Endothelial cell of umbilical vein (primary cell): ENCODE measurements at regions not wholly inside any gene's neighbourhood (a gene's known extent, or its start where the extent isn't known, plus 50 kb on each side); places are given as distances from the start of the nearest gene placed in this dataset.
"Not testable (repeated sequence)": the region's sequence is repeated elsewhere in the genome, so short reads cannot be mapped to it uniquely, and the experiment has no call there.

Experiments
- BruUV-seq: library from RNA; stranded (reverse); fragments of 400-500 nt; replicated peaks from 2 replicates; lab custom pipeline; 2021; lab: Mats Ljungman, UMichigan
- CTCF ChIA-PET: fragments of 300-600, 350-600 bp; sonication (Branson Sonifier 250); formaldehyde crosslinking; loops from one replicate; lab custom pipeline; 2021; ENCODE audit warnings: antibody characterized with exemption, inconsistent platforms; lab: Charles Lee
- POLR2A ChIA-PET: fragments of 300-600, 350-600 bp; sonication (Branson Sonifier 250); formaldehyde crosslinking; loops from one replicate; lab custom pipeline; 2021; ENCODE audit warnings: antibody characterized with exemption, inconsistent platforms; lab: Charles Lee
- DNase-seq: peaks from one replicate; pipeline ENCODE4 v3.0.0-alpha.2; 2011; ENCODE audit warnings: low read depth, low spot score
- FAIRE-seq: peaks from 2 replicates; lab custom pipeline; 2011; peaks lifted over from hg19 to GRCh38; lab: Jason Lieb, UNC
- H2AFZ ChIP-seq: 2 replicates; pipeline ENCODE4 v1.6.0; 2012; ENCODE audit warnings: low read depth, low read length, control low read depth, inconsistent platforms
- H3K27ac ChIP-seq: 2 replicates; pipeline ENCODE4 v1.5.1; 2011; ENCODE audit warnings: low read depth, mild to moderate bottlenecking, control low read depth, low read length, moderate library complexity; ENCODE audit not compliant: insufficient read depth
- H3K27me3 ChIP-seq, 2 experiments: 2 replicates each; pipeline versions ENCODE4 v1.6.0 to v1.6.1; 2011; ENCODE audit warnings: low read length in 2 of 2, mixed read lengths in 1 of 2; ENCODE audit not compliant: control insufficient read depth in 2 of 2, insufficient read depth in 2 of 2
- H3K36me3 ChIP-seq, 2 experiments: 2 replicates in 1 of 2; 3 replicates in 1 of 2; pipeline ENCODE4 v1.5.1; 2011; ENCODE audit warnings: low read length in 2 of 2, mild to moderate bottlenecking in 1 of 2, moderate library complexity in 1 of 2; ENCODE audit not compliant: control insufficient read depth in 2 of 2, insufficient read depth in 2 of 2; ENCODE audit errors: extremely low read depth in 1 of 2
- H3K4me1 ChIP-seq: 3 replicates; pipeline ENCODE4 v1.5.1; 2011; ENCODE audit warnings: mild to moderate bottlenecking, low read length; ENCODE audit not compliant: control insufficient read depth, insufficient read depth; ENCODE audit errors: extremely low read depth
- H3K4me2 ChIP-seq: 2 replicates; pipeline ENCODE4 v1.6.1; 2011; ENCODE audit warnings: low read length, control low read depth, mixed read lengths; ENCODE audit not compliant: insufficient read depth
- H3K4me3 ChIP-seq, 3 experiments: fragments of 200-600 bp in 1 of 3; sonication (generic), shearing (Covaris generic) in 1 of 3; replicated peaks in 1 of 3; 2 replicates each; pipeline ENCODE4 v1.5.1; 2011 to 2016; ENCODE audit warnings: control low read depth in 3 of 3, low read length in 3 of 3, mild to moderate bottlenecking in 2 of 3, inconsistent platforms in 1 of 3, low read depth in 1 of 3, moderate library complexity in 1 of 3; ENCODE audit not compliant: insufficient read depth in 1 of 3
- H3K79me2 ChIP-seq: 2 replicates; pipeline ENCODE4 v1.6.0; 2012; ENCODE audit warnings: low read length, inconsistent platforms; ENCODE audit not compliant: control insufficient read depth, insufficient read depth
- H3K9ac ChIP-seq: replicated peaks from 2 replicates; pipeline ENCODE3; 2011; ENCODE audit warnings: low read length, control low read depth; ENCODE audit not compliant: insufficient read depth; ENCODE audit errors: extremely low read depth
- H3K9me1 ChIP-seq: replicated peaks from 3 replicates; pipeline ENCODE4 v1.6.0; 2011; ENCODE audit warnings: mild to moderate bottlenecking, low read length; ENCODE audit not compliant: control insufficient read depth, insufficient read depth; ENCODE audit errors: extremely low read depth
- H3K9me3 ChIP-seq: replicated peaks from 2 replicates; pipeline ENCODE4 v1.5.1; 2012; ENCODE audit warnings: low read length, inconsistent platforms; ENCODE audit not compliant: control insufficient read depth, insufficient read depth
- H4K20me1 ChIP-seq: replicated peaks from 2 replicates; pipeline ENCODE3; 2011; ENCODE audit warnings: mild to moderate bottlenecking, low read length; ENCODE audit not compliant: control insufficient read depth, insufficient read depth; ENCODE audit errors: extremely low read depth
- CTCF ChIP-seq, 2 donors: IDR thresholded peaks; 1 replicate in 1 of 2; 2 replicates in 1 of 2; pipeline ENCODE4 v1.5.1; 2011; ENCODE audit warnings: low read length in 2 of 2, mild to moderate bottlenecking in 2 of 2, moderate library complexity in 2 of 2, control low read depth in 1 of 2, inconsistent platforms in 1 of 2, low read depth in 1 of 2; ENCODE audit not compliant: insufficient read depth in 1 of 2; ENCODE audit errors: extremely low read depth in 1 of 2
- EZH2 ChIP-seq: IDR thresholded peaks from 2 replicates; pipeline ENCODE4 v1.6.1; 2012; ENCODE audit warnings: borderline replicate concordance, low read depth, mild to moderate bottlenecking, moderate library complexity, low read length, inconsistent platforms; ENCODE audit not compliant: severe bottlenecking
- FOS ChIP-seq: IDR thresholded peaks from 2 replicates; pipeline ENCODE4 v1.6.1; 2011; ENCODE audit warnings: mild to moderate bottlenecking, low read length, moderate library complexity, borderline replicate concordance; ENCODE audit not compliant: insufficient read depth
- GATA2 ChIP-seq: IDR thresholded peaks from 2 replicates; pipeline ENCODE4 v1.7.0; 2011; ENCODE audit warnings: low read depth, mild to moderate bottlenecking, moderate library complexity, mixed read lengths, low read length; ENCODE audit not compliant: insufficient read length, insufficient read depth
- MAX ChIP-seq: IDR thresholded peaks from 2 replicates; pipeline ENCODE4 v1.6.1; 2011; ENCODE audit not compliant: insufficient read depth, insufficient read length
- POLR2A ChIP-seq: IDR thresholded peaks from 2 replicates; pipeline ENCODE4 v1.6.1; 2012; ENCODE audit warnings: low read depth, mild to moderate bottlenecking, control low read depth, low read length
- dilution Hi-C: fragments of 300-500 bp; cut with MboI; formaldehyde crosslinking; loops from one replicate; pipeline ENCODE4 v1.15.0; 2019; ENCODE audit warnings: low sequenced_read_pairs; ENCODE audit not compliant: extremely low pct_ligation_motif_present
- intact Hi-C: fragments of 100-400 bp; cut with micrococcal nuclease; formaldehyde crosslinking; loops from one replicate; pipeline ENCODE4 v1.10.0; 2022

GRCh38 chr6:142998739-142999138, 53.8 kb upstream of the HIVEP2 start:
- H3K79me2 ChIP-seq, H3K9me1 ChIP-seq, DNase-seq, H3K9me3 ChIP-seq, H3K36me3 ChIP-seq, H3K4me1 ChIP-seq, H3K9ac ChIP-seq, H3K27me3 ChIP-seq, BruUV-seq, FAIRE-seq, POLR2A ChIA-PET, intact Hi-C loops, H3K4me3 ChIP-seq, dilution Hi-C loops, CTCF ChIA-PET, H4K20me1 ChIP-seq, H3K27ac ChIP-seq, H2AFZ ChIP-seq, H3K4me2 ChIP-seq: not testable (repeated sequence)

- BruUV-seq, result no TSS peak
- Histone ChIP-seq H3K4me3 (no peak overlapping the region), H3K27ac (no peak overlapping the region), H3K9ac (no peak overlapping the region), H3K4me2 (no peak overlapping the region), H3K27me3 (peaks cover 0 to 3% of the 10 kb centered on the region in 2 experiments), H4K20me1 (no peaks in the 10 kb centered on the region), H3K36me3 (no peaks in the 10 kb centered on the region), H3K79me2 (no peaks in the 10 kb centered on the region), H3K4me1 (no peaks in the 10 kb centered on the region), H3K9me3 (no peaks in the 10 kb centered on the region), H3K9me1 (no peaks in the 10 kb centered on the region), H2AFZ (no peak overlapping the region)
- no peak for DNase-seq
- intact Hi-C loops, result no loop called here
- dilution Hi-C loops, result no loop called here
- CTCF ChIA-PET, result interaction anchor here (0.9 kb wide), 1 partner anchor 14 kb away, joined by 4 read pairs; no protein-coding TSS in a partner anchor
- TF ChIP-seq CTCF (IDR thresholded peaks at IDR 0.05; ENCODE audit: extremely low read depth in 1 of 2, insufficient read depth in 1 of 2, low read depth in 1 of 2, low read length in 2 of 2), result no peak
- TF ChIP-seq MAX, result no peak
- TF ChIP-seq EZH2, result no peak
- TF ChIP-seq POLR2A, result no peak
- no peak for TF ChIP-seq GATA2
- no peak for TF ChIP-seq FOS
- POLR2A ChIA-PET, result no interaction called here
- FAIRE-seq, result no peak
Measured at GRCh38 chr6:143000811-143001210, 55.8 kb upstream of the HIVEP2 start.
